K562 (cell line): ENCODE measurements at regions not wholly inside any gene's neighbourhood (a gene's known extent, or its start where the extent isn't known, plus 50 kb on each side); places are given as distances from the start of the nearest gene placed in this dataset.

Experiments used
- ATAC-seq: fragments of 200-7000 bp; cut with Tn5 transposase; 3 replicates; pipeline ENCODE4 v1.9.1; 2020; ENCODE audit warnings: moderate library complexity
- BruUV-seq: library from RNA; stranded (reverse); fragments of 400-500 nt; replicated peaks from 2 replicates; lab custom pipeline; 2021; lab: Mats Ljungman, UMichigan
- CTCF ChIA-PET: fragments of 300-600 bp; formaldehyde crosslinking; extraction: SDS; loops from one replicate; lab custom pipeline; 2021; ENCODE audit warnings: low intra/inter-chr PET ratio; lab: Yijun Ruan, JAX
- POLR2A ChIA-PET: fragments of 300-600, 350-650 bp; sonication (Branson Sonifier 250); formaldehyde crosslinking; extraction: SDS; loops from one replicate; lab custom pipeline; 2021; ENCODE audit warnings: antibody characterized with exemption, inconsistent platforms; lab: Yijun Ruan, JAX
- DNase-seq, 4 experiments: peaks; one replicate each; pipeline versions ENCODE4 v3.0.0 to v3.0.0-alpha.2; 2011 to 2018; ENCODE audit warnings: low spot score in 3 of 4, mixed read lengths in 3 of 4; ENCODE audit errors: extremely low read depth in 1 of 4
- FAIRE-seq: peaks from 2 replicates; lab custom pipeline; 2011; peaks lifted over from hg19 to GRCh38; lab: Jason Lieb, UNC
- H2AFZ ChIP-seq: 2 replicates; pipeline ENCODE4 v1.6.0; 2011; ENCODE audit warnings: low read depth, low read length, control low read depth, inconsistent platforms
- H3K27ac ChIP-seq: fragments of 200-600 bp; 3 replicates; pipeline ENCODE4 v1.8.0; 2011; ENCODE audit warnings: low read depth, mild to moderate bottlenecking, control low read depth, inconsistent platforms, low read length, moderate library complexity, mixed read lengths; ENCODE audit errors: extremely low read depth
- H3K27me3 ChIP-seq, 2 experiments: fragments of 300-600 bp in 1 of 2; 2 replicates in 1 of 2; 3 replicates in 1 of 2; pipeline versions ENCODE4 v1.6.0 to v1.8.0; 2011; ENCODE audit warnings: inconsistent platforms in 2 of 2, low read length in 2 of 2, mild to moderate bottlenecking in 1 of 2, mixed read lengths in 1 of 2, moderate library complexity in 1 of 2; ENCODE audit not compliant: control insufficient read depth in 2 of 2, insufficient read depth in 2 of 2
- H3K36me3 ChIP-seq: fragments of 300-600 bp; 3 replicates; pipeline ENCODE4 v1.8.0; 2011; ENCODE audit warnings: mild to moderate bottlenecking, low read length, inconsistent platforms; ENCODE audit not compliant: control insufficient read depth, insufficient read depth
- H3K4me1 ChIP-seq, 2 experiments: fragments of 200-600 bp in 1 of 2; replicated peaks in 1 of 2; 2 replicates in 1 of 2; 3 replicates in 1 of 2; pipeline versions ENCODE4 v1.5.1 to v1.8.0; 2011; ENCODE audit warnings: inconsistent platforms in 2 of 2, low read length in 2 of 2, mild to moderate bottlenecking in 1 of 2, mixed read lengths in 1 of 2, moderate library complexity in 1 of 2; ENCODE audit not compliant: control insufficient read depth in 2 of 2, insufficient read depth in 2 of 2
- H3K4me2 ChIP-seq: 2 replicates; pipeline ENCODE4 v1.6.1; 2011; ENCODE audit warnings: low read length, control low read depth, inconsistent platforms, mixed read lengths; ENCODE audit not compliant: insufficient read depth
- H3K4me3 ChIP-seq: fragments of 200-600 bp; sonication (generic), shearing (Covaris generic); 2 replicates; pipeline ENCODE4 v1.5.1; 2016; ENCODE audit warnings: control low read depth, inconsistent platforms
- H3K79me2 ChIP-seq: fragments of 200-600 bp; 3 replicates; pipeline ENCODE4 v1.8.0; 2011; ENCODE audit warnings: low read length, inconsistent platforms; ENCODE audit not compliant: control insufficient read depth, insufficient read depth
- H3K9ac ChIP-seq, 2 experiments: 2 replicates each; pipeline versions ENCODE4 v1.6.0 to v1.6.1; 2011; ENCODE audit warnings: low read depth in 2 of 2, low read length in 2 of 2, control low read depth in 1 of 2, inconsistent platforms in 1 of 2, mild to moderate bottlenecking in 1 of 2, mixed read lengths in 1 of 2; ENCODE audit not compliant: insufficient read depth in 1 of 2
- H3K9me1 ChIP-seq: one replicate; pipeline ENCODE4 v1.6.0; 2011; ENCODE audit warnings: inconsistent platforms, mild to moderate bottlenecking, low read length, moderate library complexity; ENCODE audit not compliant: control insufficient read depth, insufficient read depth
- H3K9me3 ChIP-seq: replicated peaks from 2 replicates; pipeline ENCODE4 v1.5.1; 2011; ENCODE audit warnings: low read depth, low read length, inconsistent platforms; ENCODE audit not compliant: control insufficient read depth, insufficient read depth
- H4K20me1 ChIP-seq: replicated peaks from 2 replicates; pipeline ENCODE4 v1.6.1; 2011; ENCODE audit warnings: low read length, inconsistent platforms, mixed read lengths; ENCODE audit not compliant: control insufficient read depth, insufficient read depth
- BRCA1 ChIP-seq, 2 experiments: fragments of 450-650 bp in 1 of 2; sonication (generic) in 1 of 2; formaldehyde crosslinking in 1 of 2; IDR thresholded peaks; 2 replicates each; pipeline versions ENCODE4 v1.5.0 to v1.6.1; 2017 to 2020; ENCODE audit warnings: mild to moderate bottlenecking in 1 of 2, missing genetic modification reagents in 1 of 2
- MCM5 ChIP-seq: fragments of 450-650 bp; IDR thresholded peaks from 2 replicates; pipeline ENCODE4 v1.6.1; 2016; ENCODE audit warnings: low read depth
- MEF2D ChIP-seq: conservative IDR thresholded peaks from 2 replicates; pipeline ENCODE4 v1.6.1; 2016; ENCODE audit warnings: low read depth, missing genetic modification characterization, missing compliant biosample characterization
- PML ChIP-seq: IDR thresholded peaks from 2 replicates; pipeline ENCODE4 v1.6.1; 2012; ENCODE audit warnings: low read length, inconsistent platforms
- POLR2AphosphoS5 ChIP-seq: IDR thresholded peaks from 2 replicates; pipeline ENCODE4 v1.6.1; 2011; ENCODE audit warnings: mild to moderate bottlenecking, low read depth, low read length, moderate library complexity; ENCODE audit not compliant: control insufficient read depth, insufficient read depth
- SIN3B ChIP-seq: fragments of 450-650 bp; IDR thresholded peaks from 2 replicates; pipeline ENCODE4 v1.6.1; 2017; ENCODE audit warnings: low read depth, mild to moderate bottlenecking, moderate library complexity
- SREBF2 ChIP-seq: sonication (generic); formaldehyde crosslinking; IDR thresholded peaks from 2 replicates; pipeline ENCODE4 v1.4.0; 2020; ENCODE audit warnings: mild to moderate bottlenecking, missing genetic modification reagents
- TEAD2 ChIP-seq: fragments of 450-650 bp; IDR thresholded peaks from 2 replicates; pipeline ENCODE4 v1.6.1; 2016; ENCODE audit warnings: missing genetic modification characterization, control low read depth, missing compliant biosample characterization
- ZNF121 ChIP-seq: sonication (generic); formaldehyde crosslinking; conservative IDR thresholded peaks from 2 replicates; pipeline ENCODE4 v1.8.0; 2022; ENCODE audit warnings: missing genetic modification reagents
- ZNF146 ChIP-seq: IDR thresholded peaks from one replicate; pipeline ENCODE4 v1.6.1; 2018; ENCODE audit warnings: missing compliant biosample characterization; ENCODE audit not compliant: unreplicated experiment
- ZNF347 ChIP-seq: fragments of 450-650 bp; formaldehyde crosslinking; IDR thresholded peaks from 2 replicates; pipeline ENCODE4 v1.4.0; 2020; ENCODE audit warnings: low read depth, mild to moderate bottlenecking, moderate library complexity
- WGBS: fragments of 100-300 bp; shearing (Covaris generic); methylation state at CpG from one replicate; pipeline ENCODE4 v1.1.6; 2016; ENCODE audit warnings: low coverage, mixed read lengths; ENCODE audit not compliant: insufficient coverage; ENCODE audit errors: missing lambda C conversion rate; 5-methylcytosine and 5-hydroxymethylcytosine counted together
- in situ Hi-C: fragments of 300-500 bp; cut with MboI; formaldehyde crosslinking; loops from 4 replicates; pipeline ENCODE4 v1.15.0; 2018; ENCODE audit warnings: inconsistent platforms, mixed read lengths
- intact Hi-C: fragments of 100-400 bp; cut with micrococcal nuclease; formaldehyde crosslinking; loops from 2 replicates; pipeline ENCODE4 v1.14.2; 2022
- TF ChIP-seq, protein P1 (sequence below): fragments of 250-450 bp; sonication (Bioruptor Pico); IDR thresholded peaks from 2 replicates; pipeline ENCODE4 v1.4.0; 2020; ENCODE audit warnings: mild to moderate bottlenecking, moderate library complexity
- TF ChIP-seq, protein P2 (sequence below): sonication (generic); formaldehyde crosslinking; IDR thresholded peaks from 2 replicates; pipeline ENCODE4 v1.8.0; 2022; ENCODE audit warnings: mild to moderate bottlenecking, missing genetic modification reagents, borderline replicate concordance
- TF ChIP-seq, protein P3 (sequence below): sonication (generic); formaldehyde crosslinking; IDR thresholded peaks from 2 replicates; pipeline ENCODE4 v1.8.0; 2022; ENCODE audit warnings: mild to moderate bottlenecking, missing genetic modification reagents

DNA sequence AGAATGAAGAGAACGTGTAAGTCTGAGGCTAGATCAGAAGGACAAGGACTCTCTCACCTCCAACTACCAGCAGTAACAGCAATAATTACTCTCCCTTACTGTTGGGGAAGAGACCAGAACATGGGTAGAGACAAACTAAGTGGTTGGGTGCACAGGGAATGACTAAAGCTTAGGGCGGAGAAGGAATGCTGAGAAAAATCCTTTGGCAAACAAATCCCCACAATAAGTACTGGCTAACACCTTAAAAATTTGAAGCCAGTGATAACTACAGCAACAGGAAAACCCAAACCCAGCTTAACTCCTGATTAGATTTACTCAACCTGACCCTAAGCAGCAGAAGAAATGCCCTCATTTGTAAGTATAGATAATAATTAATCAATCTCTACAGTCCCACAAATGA lies 759.0 kb downstream of the AACS start:
- 0% methylated on average over 2 of the region's 2 CpGs for WGBS
- Histone ChIP-seq H4K20me1 (no peaks in the 10 kb centered on the region), H3K27ac (no peak overlapping the region), H3K4me2 (no peak overlapping the region), H3K9me3 (no peaks in the 10 kb centered on the region), H3K27me3 (no peaks in the 10 kb centered on the region), H3K4me3 (no peak overlapping the region), H3K4me1 (no peaks in the 10 kb centered on the region), H3K79me2 (no peaks in the 10 kb centered on the region), H3K9ac (no peak overlapping the region), H3K9me1 (no peaks in the 10 kb centered on the region), H3K36me3 (no peaks in the 10 kb centered on the region), H2AFZ (no peak overlapping the region)
- FAIRE-seq (no peak), ATAC-seq (no peak), DNase-seq (no peak)
- POLR2A ChIA-PET = no interaction called here
- intact Hi-C loops = no loop called here
- in situ Hi-C loops = no loop called here
- CTCF ChIA-PET = no interaction called here
- BruUV-seq = no TSS peak
- TF ChIP-seq MEF2D (tag) (no peak), PML (no peak), MCM5 (no peak), BRCA1 (IDR thresholded peaks at IDR 0.05) (no peak), BRCA1 (CRISPR knock-in tag; IDR thresholded peaks at IDR 0.05) (no peak), SREBF2 (CRISPR knock-in tag) (no peak), POLR2AphosphoS5 (no peak), ZNF347 (no peak), TEAD2 (tag) (no peak), ZNF146 (CRISPR knock-in tag) (no peak), SIN3B (no peak), ZNF121 (CRISPR knock-in tag) (no peak)
- TF ChIP-seq, protein P1, sequence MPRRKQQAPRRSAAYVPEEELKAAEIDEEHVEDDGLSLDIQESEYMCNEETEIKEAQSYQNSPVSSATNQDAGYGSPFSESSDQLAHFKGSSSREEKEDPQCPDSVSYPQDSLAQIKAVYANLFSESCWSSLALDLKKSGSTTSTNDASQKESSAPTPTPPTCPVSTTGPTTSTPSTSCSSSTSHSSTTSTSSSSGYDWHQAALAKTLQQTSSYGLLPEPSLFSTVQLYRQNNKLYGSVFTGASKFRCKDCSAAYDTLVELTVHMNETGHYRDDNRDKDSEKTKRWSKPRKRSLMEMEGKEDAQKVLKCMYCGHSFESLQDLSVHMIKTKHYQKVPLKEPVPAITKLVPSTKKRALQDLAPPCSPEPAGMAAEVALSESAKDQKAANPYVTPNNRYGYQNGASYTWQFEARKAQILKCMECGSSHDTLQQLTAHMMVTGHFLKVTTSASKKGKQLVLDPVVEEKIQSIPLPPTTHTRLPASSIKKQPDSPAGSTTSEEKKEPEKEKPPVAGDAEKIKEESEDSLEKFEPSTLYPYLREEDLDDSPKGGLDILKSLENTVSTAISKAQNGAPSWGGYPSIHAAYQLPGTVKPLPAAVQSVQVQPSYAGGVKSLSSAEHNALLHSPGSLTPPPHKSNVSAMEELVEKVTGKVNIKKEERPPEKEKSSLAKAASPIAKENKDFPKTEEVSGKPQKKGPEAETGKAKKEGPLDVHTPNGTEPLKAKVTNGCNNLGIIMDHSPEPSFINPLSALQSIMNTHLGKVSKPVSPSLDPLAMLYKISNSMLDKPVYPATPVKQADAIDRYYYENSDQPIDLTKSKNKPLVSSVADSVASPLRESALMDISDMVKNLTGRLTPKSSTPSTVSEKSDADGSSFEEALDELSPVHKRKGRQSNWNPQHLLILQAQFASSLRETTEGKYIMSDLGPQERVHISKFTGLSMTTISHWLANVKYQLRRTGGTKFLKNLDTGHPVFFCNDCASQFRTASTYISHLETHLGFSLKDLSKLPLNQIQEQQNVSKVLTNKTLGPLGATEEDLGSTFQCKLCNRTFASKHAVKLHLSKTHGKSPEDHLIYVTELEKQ (CRISPR knock-in tag) = no peak
- TF ChIP-seq, protein P2, sequence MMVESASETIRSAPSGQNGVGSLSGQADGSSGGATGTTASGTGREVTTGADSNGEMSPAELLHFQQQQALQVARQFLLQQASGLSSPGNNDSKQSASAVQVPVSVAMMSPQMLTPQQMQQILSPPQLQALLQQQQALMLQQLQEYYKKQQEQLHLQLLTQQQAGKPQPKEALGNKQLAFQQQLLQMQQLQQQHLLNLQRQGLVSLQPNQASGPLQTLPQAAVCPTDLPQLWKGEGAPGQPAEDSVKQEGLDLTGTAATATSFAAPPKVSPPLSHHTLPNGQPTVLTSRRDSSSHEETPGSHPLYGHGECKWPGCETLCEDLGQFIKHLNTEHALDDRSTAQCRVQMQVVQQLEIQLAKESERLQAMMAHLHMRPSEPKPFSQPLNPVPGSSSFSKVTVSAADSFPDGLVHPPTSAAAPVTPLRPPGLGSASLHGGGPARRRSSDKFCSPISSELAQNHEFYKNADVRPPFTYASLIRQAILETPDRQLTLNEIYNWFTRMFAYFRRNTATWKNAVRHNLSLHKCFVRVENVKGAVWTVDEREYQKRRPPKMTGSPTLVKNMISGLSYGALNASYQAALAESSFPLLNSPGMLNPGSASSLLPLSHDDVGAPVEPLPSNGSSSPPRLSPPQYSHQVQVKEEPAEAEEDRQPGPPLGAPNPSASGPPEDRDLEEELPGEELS (CRISPR knock-in tag) = no peak
- TF ChIP-seq, protein P3, sequence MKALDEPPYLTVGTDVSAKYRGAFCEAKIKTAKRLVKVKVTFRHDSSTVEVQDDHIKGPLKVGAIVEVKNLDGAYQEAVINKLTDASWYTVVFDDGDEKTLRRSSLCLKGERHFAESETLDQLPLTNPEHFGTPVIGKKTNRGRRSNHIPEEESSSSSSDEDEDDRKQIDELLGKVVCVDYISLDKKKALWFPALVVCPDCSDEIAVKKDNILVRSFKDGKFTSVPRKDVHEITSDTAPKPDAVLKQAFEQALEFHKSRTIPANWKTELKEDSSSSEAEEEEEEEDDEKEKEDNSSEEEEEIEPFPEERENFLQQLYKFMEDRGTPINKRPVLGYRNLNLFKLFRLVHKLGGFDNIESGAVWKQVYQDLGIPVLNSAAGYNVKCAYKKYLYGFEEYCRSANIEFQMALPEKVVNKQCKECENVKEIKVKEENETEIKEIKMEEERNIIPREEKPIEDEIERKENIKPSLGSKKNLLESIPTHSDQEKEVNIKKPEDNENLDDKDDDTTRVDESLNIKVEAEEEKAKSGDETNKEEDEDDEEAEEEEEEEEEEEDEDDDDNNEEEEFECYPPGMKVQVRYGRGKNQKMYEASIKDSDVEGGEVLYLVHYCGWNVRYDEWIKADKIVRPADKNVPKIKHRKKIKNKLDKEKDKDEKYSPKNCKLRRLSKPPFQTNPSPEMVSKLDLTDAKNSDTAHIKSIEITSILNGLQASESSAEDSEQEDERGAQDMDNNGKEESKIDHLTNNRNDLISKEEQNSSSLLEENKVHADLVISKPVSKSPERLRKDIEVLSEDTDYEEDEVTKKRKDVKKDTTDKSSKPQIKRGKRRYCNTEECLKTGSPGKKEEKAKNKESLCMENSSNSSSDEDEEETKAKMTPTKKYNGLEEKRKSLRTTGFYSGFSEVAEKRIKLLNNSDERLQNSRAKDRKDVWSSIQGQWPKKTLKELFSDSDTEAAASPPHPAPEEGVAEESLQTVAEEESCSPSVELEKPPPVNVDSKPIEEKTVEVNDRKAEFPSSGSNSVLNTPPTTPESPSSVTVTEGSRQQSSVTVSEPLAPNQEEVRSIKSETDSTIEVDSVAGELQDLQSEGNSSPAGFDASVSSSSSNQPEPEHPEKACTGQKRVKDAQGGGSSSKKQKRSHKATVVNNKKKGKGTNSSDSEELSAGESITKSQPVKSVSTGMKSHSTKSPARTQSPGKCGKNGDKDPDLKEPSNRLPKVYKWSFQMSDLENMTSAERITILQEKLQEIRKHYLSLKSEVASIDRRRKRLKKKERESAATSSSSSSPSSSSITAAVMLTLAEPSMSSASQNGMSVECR (CRISPR knock-in tag) = no peak
